PFSK-1 (cell line): ENCODE measurements at regions not wholly inside any gene's neighbourhood (a gene's known extent, or its start where the extent isn't known, plus 50 kb on each side); places are given as distances from the start of the nearest gene placed in this dataset.

ENCODE experiments used
- POLR2AphosphoS5 ChIP-seq: IDR thresholded peaks from 2 replicates; pipeline ENCODE4 v1.6.1; 2012; ENCODE audit warnings: low read depth, mild to moderate bottlenecking, control low read depth, low read length, moderate library complexity
- REST ChIP-seq, 2 experiments: IDR thresholded peaks; 2 replicates each; pipeline versions ENCODE4 v1.6.1 to v1.8.0; 2011 to 2012; ENCODE audit warnings: low read depth in 2 of 2, low read length in 2 of 2, control low read depth in 1 of 2, inconsistent platforms in 1 of 2, mild to moderate bottlenecking in 1 of 2, moderate library complexity in 1 of 2; ENCODE audit not compliant: insufficient read depth in 1 of 2
- SIN3A ChIP-seq: IDR thresholded peaks from 2 replicates; pipeline ENCODE4 v1.6.1; 2012; ENCODE audit warnings: mild to moderate bottlenecking, low read length, moderate library complexity, borderline replicate concordance; ENCODE audit not compliant: insufficient read depth
- TAF1 ChIP-seq: IDR thresholded peaks from 2 replicates; pipeline ENCODE4 v1.6.1; 2012; ENCODE audit warnings: low read length, control low read depth, borderline replicate concordance; ENCODE audit not compliant: insufficient read depth

DNA sequence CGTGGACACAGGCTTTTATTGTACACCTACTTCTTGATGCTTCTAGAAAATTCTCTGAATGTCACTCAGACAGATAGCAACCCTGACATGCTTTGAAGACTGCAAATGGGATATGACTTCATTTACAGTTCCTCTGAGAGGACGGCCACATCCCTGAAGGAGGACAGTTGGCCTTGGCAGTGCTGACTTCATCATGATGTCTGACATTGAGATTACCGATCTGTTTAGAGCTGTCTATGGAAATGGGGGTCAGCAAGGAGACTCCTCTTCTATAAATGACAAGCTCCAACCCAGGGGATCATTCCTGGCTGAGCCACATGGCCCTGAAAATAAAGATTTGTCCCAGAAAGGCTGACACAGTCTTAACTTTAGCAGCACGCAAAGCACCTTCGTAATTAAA, 75.8 kb downstream of the NUDT12 start:
- no peak for TF ChIP-seq POLR2AphosphoS5
- no peak for TF ChIP-seq REST (IDR thresholded peaks at IDR 0.05; ENCODE audit: insufficient read depth in 1 of 2, low read depth in 2 of 2, low read length in 2 of 2)
- TF ChIP-seq TAF1 = no peak
- TF ChIP-seq SIN3A = no peak
